ENCODE measurements at regions not wholly inside any gene's neighbourhood (a gene's known extent, or its start where the extent isn't known, plus 50 kb on each side); places are given as distances from the start of the nearest gene placed in this dataset.

- H3K4me1 ChIP-seq (ENCODE audit: control insufficient read depth, extremely low read depth, insufficient read depth, low read length), result no peaks in the 10 kb centered on the region
- no peak overlapping the region for H3K9ac ChIP-seq (ENCODE audit: insufficient read depth, low read length)
- no peak for DNase-seq (ENCODE audit: low read depth in 2 of 2)
- no peaks in the 10 kb centered on the region for H3K36me3 ChIP-seq (ENCODE audit: control insufficient read depth, insufficient read depth, low read length)
- H3K79me2 ChIP-seq (ENCODE audit: control insufficient read depth, insufficient read depth, low read length), result no peaks in the 10 kb centered on the region
- no peaks in the 10 kb centered on the region for H3K27me3 ChIP-seq (ENCODE audit: control insufficient read depth, insufficient read depth, low read length)
- no peaks in the 10 kb centered on the region for H3K9me3 ChIP-seq (ENCODE audit: control insufficient read depth, insufficient read depth, low read depth, low read length)
- H2AFZ ChIP-seq (ENCODE audit: low read length), result no peak overlapping the region
- no peaks in the 10 kb centered on the region for H4K20me1 ChIP-seq (ENCODE audit: control insufficient read depth, extremely low read depth, insufficient read depth, low read length)
- no peak overlapping the region for H3K4me2 ChIP-seq (ENCODE audit: extremely low read depth, insufficient read depth, low read length)
- no peak overlapping the region for H3K27ac ChIP-seq (ENCODE audit: insufficient read depth, low read length)
- no peak overlapping the region for H3K4me3 ChIP-seq (replicated peaks in 1 of 4; ENCODE audit: control extremely low read depth in 1 of 4, insufficient read depth in 1 of 4, low read depth in 3 of 4, low read length in 4 of 4)
- TF ChIP-seq EZH2 (IDR thresholded peaks at IDR 0.05; ENCODE audit: low read length, missing control alignments) (no peak), CTCF (conservative IDR thresholded peaks at IDR 0.05 in 1 of 2, IDR thresholded peaks at IDR 0.05 in 1 of 2; ENCODE audit: low read depth in 1 of 2, low read length in 2 of 2) (no peak)
Observed at GRCh38 chr16:25637236-25637635, 54.5 kb upstream of the HS3ST4 start.

GRCh38 chr16:25636662-25637061, 55.1 kb upstream of the HS3ST4 start:
- H3K79me2 ChIP-seq (ENCODE audit: control insufficient read depth, insufficient read depth, low read length), result no peaks in the 10 kb centered on the region
- H2AFZ ChIP-seq (ENCODE audit: low read length), result no peak overlapping the region
- no peak for TF ChIP-seq EZH2 (IDR thresholded peaks at IDR 0.05; ENCODE audit: low read length, missing control alignments)
- no peak for TF ChIP-seq CTCF (conservative IDR thresholded peaks at IDR 0.05 in 1 of 2, IDR thresholded peaks at IDR 0.05 in 1 of 2; ENCODE audit: low read depth in 1 of 2, low read length in 2 of 2)
- no peaks in the 10 kb centered on the region for H3K36me3 ChIP-seq (ENCODE audit: control insufficient read depth, insufficient read depth, low read length)
- H3K27me3 ChIP-seq (ENCODE audit: control insufficient read depth, insufficient read depth, low read length), result no peaks in the 10 kb centered on the region
- H3K4me3 ChIP-seq (replicated peaks in 1 of 4; ENCODE audit: control extremely low read depth in 1 of 4, insufficient read depth in 1 of 4, low read depth in 3 of 4, low read length in 4 of 4), result no peak overlapping the region
- H3K9me3 ChIP-seq (ENCODE audit: control insufficient read depth, insufficient read depth, low read depth, low read length), result no peaks in the 10 kb centered on the region
- no peaks in the 10 kb centered on the region for H3K4me1 ChIP-seq (ENCODE audit: control insufficient read depth, extremely low read depth, insufficient read depth, low read length)
- H4K20me1 ChIP-seq (ENCODE audit: control insufficient read depth, extremely low read depth, insufficient read depth, low read length), result no peaks in the 10 kb centered on the region
- H3K4me2 ChIP-seq (ENCODE audit: extremely low read depth, insufficient read depth, low read length), result no peak overlapping the region
- no peak overlapping the region for H3K27ac ChIP-seq (ENCODE audit: insufficient read depth, low read length)
- DNase-seq (ENCODE audit: low read depth in 2 of 2), result no peak
- no peak overlapping the region for H3K9ac ChIP-seq (ENCODE audit: insufficient read depth, low read length)

GRCh38 chr16:25635454-25635853, 56.3 kb upstream of the HS3ST4 start:
- H4K20me1 ChIP-seq (ENCODE audit: control insufficient read depth, extremely low read depth, insufficient read depth, low read length), result no peaks in the 10 kb centered on the region
- no peak overlapping the region for H3K4me3 ChIP-seq (replicated peaks in 1 of 4; ENCODE audit: control extremely low read depth in 1 of 4, insufficient read depth in 1 of 4, low read depth in 3 of 4, low read length in 4 of 4)
- no peak overlapping the region for H3K4me2 ChIP-seq (ENCODE audit: extremely low read depth, insufficient read depth, low read length)
- no peaks in the 10 kb centered on the region for H3K27me3 ChIP-seq (ENCODE audit: control insufficient read depth, insufficient read depth, low read length)
- TF ChIP-seq CTCF (conservative IDR thresholded peaks at IDR 0.05 in 1 of 2, IDR thresholded peaks at IDR 0.05 in 1 of 2; ENCODE audit: low read depth in 1 of 2, low read length in 2 of 2) (no peak), EZH2 (IDR thresholded peaks at IDR 0.05; ENCODE audit: low read length, missing control alignments) (no peak)
- H2AFZ ChIP-seq (ENCODE audit: low read length), result no peak overlapping the region
- no peak overlapping the region for H3K9ac ChIP-seq (ENCODE audit: insufficient read depth, low read length)
- no peaks in the 10 kb centered on the region for H3K4me1 ChIP-seq (ENCODE audit: control insufficient read depth, extremely low read depth, insufficient read depth, low read length)
- no peak for DNase-seq (ENCODE audit: low read depth in 2 of 2)
- H3K79me2 ChIP-seq (ENCODE audit: control insufficient read depth, insufficient read depth, low read length), result no peaks in the 10 kb centered on the region
- no peaks in the 10 kb centered on the region for H3K9me3 ChIP-seq (ENCODE audit: control insufficient read depth, insufficient read depth, low read depth, low read length)
- no peak overlapping the region for H3K27ac ChIP-seq (ENCODE audit: insufficient read depth, low read length)
- H3K36me3 ChIP-seq (ENCODE audit: control insufficient read depth, insufficient read depth, low read length), result no peaks in the 10 kb centered on the region

Data from fibroblast of lung (primary cell).